ENCODE measurements at regions not wholly inside any gene's neighbourhood (a gene's known extent, or its start where the extent isn't known, plus 50 kb on each side); places are given as distances from the start of the nearest gene placed in this dataset.

- intact Hi-C loops (cut with micrococcal nuclease) (no loop called here), in situ Hi-C loops (cut with MboI) (no loop called here)
- no peak for TF ChIP-seq ILF3 (IDR thresholded peaks at IDR 0.05; ENCODE audit: borderline replicate concordance)
- TF ChIP-seq CBX3 (IDR thresholded peaks at IDR 0.05; ENCODE audit: borderline replicate concordance in 1 of 2, low read length in 2 of 2): no peak
- no peak for TF ChIP-seq ZNF764 (CRISPR knock-in tag; IDR thresholded peaks at IDR 0.05; ENCODE audit: low read depth)
- no peak for TF ChIP-seq TEAD2 (tag; IDR thresholded peaks at IDR 0.05)
- TF ChIP-seq ZNF668 (CRISPR knock-in tag; IDR thresholded peaks at IDR 0.05): no peak
- TF ChIP-seq, protein P1, sequence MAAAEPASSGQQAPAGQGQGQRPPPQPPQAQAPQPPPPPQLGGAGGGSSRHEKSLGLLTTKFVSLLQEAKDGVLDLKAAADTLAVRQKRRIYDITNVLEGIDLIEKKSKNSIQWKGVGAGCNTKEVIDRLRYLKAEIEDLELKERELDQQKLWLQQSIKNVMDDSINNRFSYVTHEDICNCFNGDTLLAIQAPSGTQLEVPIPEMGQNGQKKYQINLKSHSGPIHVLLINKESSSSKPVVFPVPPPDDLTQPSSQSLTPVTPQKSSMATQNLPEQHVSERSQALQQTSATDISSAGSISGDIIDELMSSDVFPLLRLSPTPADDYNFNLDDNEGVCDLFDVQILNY (CRISPR knock-in tag; IDR thresholded peaks at IDR 0.05): no peak
- Histone ChIP-seq H3K79me2 (ENCODE audit: control insufficient read depth, insufficient read depth, low read length) (no peaks in the 10 kb centered on the region), H3K36me3 (ENCODE audit: control insufficient read depth, insufficient read depth, low read length) (no peaks in the 10 kb centered on the region), H3K4me3 (no peak overlapping the region), H3K4me1 (replicated peaks in 1 of 2; ENCODE audit: control insufficient read depth in 2 of 2, insufficient read depth in 2 of 2, low read length in 2 of 2) (no peaks in the 10 kb centered on the region), H4K20me1 (replicated peaks; ENCODE audit: control insufficient read depth, insufficient read depth, low read length) (no peaks in the 10 kb centered on the region), H3K9me1 (ENCODE audit: control insufficient read depth, insufficient read depth, low read length) (no peaks in the 10 kb centered on the region), H2AFZ (ENCODE audit: low read depth, low read length) (no peak overlapping the region), H3K4me2 (ENCODE audit: insufficient read depth, low read length) (no peak overlapping the region), H3K9ac (ENCODE audit: insufficient read depth in 1 of 2, low read depth in 2 of 2, low read length in 2 of 2) (no peak overlapping the region), H3K9me3 (replicated peaks; ENCODE audit: control insufficient read depth, insufficient read depth, low read depth, low read length) (no peaks in the 10 kb centered on the region), H3K27me3 (ENCODE audit: control insufficient read depth in 2 of 2, insufficient read depth in 2 of 2, low read length in 2 of 2) (no peaks in the 10 kb centered on the region), H3K27ac (ENCODE audit: extremely low read depth, low read depth, low read length) (no peak overlapping the region)
- ChIA-PET POLR2A (no interaction called here), CTCF (ENCODE audit: low intra/inter-chr PET ratio) (no interaction called here)
- no TSS peak for BruUV-seq (replicated peaks)
- no peak for ATAC-seq
- no peak for DNase-seq (ENCODE audit: extremely low read depth in 1 of 4, low spot score in 3 of 4)
- FAIRE-seq: peak; percentile 23
Measured at GRCh38 chr7:115642194-115642593, 388.4 kb downstream of the TFEC start.

- FAIRE-seq (no peak), DNase-seq (ENCODE audit: extremely low read depth in 1 of 4, low spot score in 3 of 4) (no peak), ATAC-seq (no peak)
- Histone ChIP-seq H3K4me1 (replicated peaks in 1 of 2; ENCODE audit: control insufficient read depth in 2 of 2, insufficient read depth in 2 of 2, low read length in 2 of 2) (no peaks in the 10 kb centered on the region), H3K27me3 (ENCODE audit: control insufficient read depth in 2 of 2, insufficient read depth in 2 of 2, low read length in 2 of 2) (no peaks in the 10 kb centered on the region), H3K4me2 (ENCODE audit: insufficient read depth, low read length) (no peak overlapping the region), H3K9me3 (replicated peaks; ENCODE audit: control insufficient read depth, insufficient read depth, low read depth, low read length) (no peaks in the 10 kb centered on the region), H3K36me3 (ENCODE audit: control insufficient read depth, insufficient read depth, low read length) (no peaks in the 10 kb centered on the region), H3K9me1 (ENCODE audit: control insufficient read depth, insufficient read depth, low read length) (no peaks in the 10 kb centered on the region), H3K4me3 (no peak overlapping the region), H3K27ac (ENCODE audit: extremely low read depth, low read depth, low read length) (no peak overlapping the region), H2AFZ (ENCODE audit: low read depth, low read length) (no peak overlapping the region), H3K79me2 (ENCODE audit: control insufficient read depth, insufficient read depth, low read length) (no peaks in the 10 kb centered on the region), H3K9ac (ENCODE audit: insufficient read depth in 1 of 2, low read depth in 2 of 2, low read length in 2 of 2) (no peak overlapping the region), H4K20me1 (replicated peaks; ENCODE audit: control insufficient read depth, insufficient read depth, low read length) (no peaks in the 10 kb centered on the region)
- in situ Hi-C loops (cut with MboI) (no loop called here), intact Hi-C loops (cut with micrococcal nuclease) (no loop called here)
- BruUV-seq (replicated peaks): no TSS peak
- TF ChIP-seq ZNF12 (CRISPR knock-in tag; IDR thresholded peaks at IDR 0.05): no peak
- TF ChIP-seq, protein P2, sequence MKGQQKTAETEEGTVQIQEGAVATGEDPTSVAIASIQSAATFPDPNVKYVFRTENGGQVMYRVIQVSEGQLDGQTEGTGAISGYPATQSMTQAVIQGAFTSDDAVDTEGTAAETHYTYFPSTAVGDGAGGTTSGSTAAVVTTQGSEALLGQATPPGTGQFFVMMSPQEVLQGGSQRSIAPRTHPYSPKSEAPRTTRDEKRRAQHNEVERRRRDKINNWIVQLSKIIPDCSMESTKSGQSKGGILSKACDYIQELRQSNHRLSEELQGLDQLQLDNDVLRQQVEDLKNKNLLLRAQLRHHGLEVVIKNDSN (CRISPR knock-in tag; IDR thresholded peaks at IDR 0.05): no peak
- ChIA-PET POLR2A (no interaction called here), CTCF (ENCODE audit: low intra/inter-chr PET ratio) (no interaction called here)
- WGBS (ENCODE audit: insufficient coverage, low coverage, missing lambda C conversion rate): 0% methylated on average over 4 of the region's 4 CpGs
Measured at GRCh38 chr7:115638853-115639252, 391.7 kb downstream of the TFEC start.
